Loucy (cell line): ENCODE measurements at regions not wholly inside any gene's neighbourhood (a gene's known extent, or its start where the extent isn't known, plus 50 kb on each side); places are given as distances from the start of the nearest gene placed in this dataset.

ENCODE experiments used
- H2AFZ ChIP-seq: fragments of 200-600 bp; sonication (generic); 2 replicates; pipeline ENCODE4 v1.6.0; 2016; ENCODE audit warnings: antibody characterized with exemption, mild to moderate bottlenecking, low read length, moderate library complexity
- H3F3A ChIP-seq: fragments of 200-600 bp; 2 replicates; pipeline ENCODE4 v1.6.0; 2016; ENCODE audit warnings: antibody characterized with exemption, low read depth, mild to moderate bottlenecking
- H3K27me3 ChIP-seq: fragments of 200-600 bp; sonication (generic); 2 replicates; pipeline ENCODE4 v1.6.1; 2014; ENCODE audit warnings: low read length, mild to moderate bottlenecking; ENCODE audit not compliant: insufficient read depth, poor library complexity, severe bottlenecking
- H3K36me3 ChIP-seq: fragments of 200-600 bp; sonication (generic); 2 replicates; pipeline ENCODE4 v1.6.1; 2016; ENCODE audit warnings: low read length; ENCODE audit not compliant: insufficient read depth
- H3K4me1 ChIP-seq: fragments of 200-600 bp; sonication (generic); 2 replicates; pipeline ENCODE4 v1.5.1; 2014; ENCODE audit warnings: low read length, mild to moderate bottlenecking; ENCODE audit not compliant: insufficient read depth, poor library complexity, severe bottlenecking
- H3K4me2 ChIP-seq: fragments of 200-600 bp; sonication (generic); 2 replicates; pipeline ENCODE4 v1.6.0; 2014; ENCODE audit warnings: antibody characterized with exemption, low read length, low read depth, mild to moderate bottlenecking; ENCODE audit not compliant: poor library complexity, severe bottlenecking
- H3K4me3 ChIP-seq: fragments of 200-600 bp; sonication (generic); 2 replicates; pipeline ENCODE4 v1.5.1; 2014; ENCODE audit warnings: low read length, mild to moderate bottlenecking, mixed read lengths; ENCODE audit not compliant: poor library complexity, severe bottlenecking
- H3K79me2 ChIP-seq: fragments of 200-600 bp; sonication (generic); 2 replicates; pipeline ENCODE4 v1.6.1; 2014; ENCODE audit warnings: low read length; ENCODE audit not compliant: insufficient read depth
- H3K9ac ChIP-seq: fragments of 200-600 bp; sonication (generic); 2 replicates; pipeline ENCODE4 v1.6.0; 2014; ENCODE audit warnings: mild to moderate bottlenecking, low read depth, low read length, moderate library complexity; ENCODE audit not compliant: poor library complexity, severe bottlenecking
- H3K9me2 ChIP-seq: fragments of 200-600 bp; sonication (generic); replicated peaks from 2 replicates; pipeline ENCODE4 v1.6.1; 2016; ENCODE audit warnings: low read depth, low read length, mixed read lengths
- H3K9me3 ChIP-seq: fragments of 200-600 bp; sonication (generic); 2 replicates; pipeline ENCODE4 v1.6.1; 2014; ENCODE audit warnings: mild to moderate bottlenecking, antibody characterized with exemption, low read length, low read depth; ENCODE audit not compliant: insufficient read depth
- H4K20me1 ChIP-seq: fragments of 200-600 bp; sonication (generic); 2 replicates; pipeline ENCODE4 v1.6.0; 2014; ENCODE audit warnings: antibody characterized with exemption, low read length, mild to moderate bottlenecking; ENCODE audit not compliant: insufficient read depth, poor library complexity, severe bottlenecking
- CTCF ChIP-seq: fragments of 200-600 bp; sonication (generic); conservative IDR thresholded peaks from 2 replicates; pipeline ENCODE4 v1.5.1; 2014; ENCODE audit warnings: mild to moderate bottlenecking, antibody characterized with exemption, low read length
- EZH2phosphoT487 ChIP-seq: fragments of 200-600 bp; IDR thresholded peaks from 2 replicates; pipeline ENCODE4 v1.6.1; 2018; ENCODE audit warnings: antibody characterized with exemption, mild to moderate bottlenecking, moderate library complexity, borderline replicate concordance

- Histone ChIP-seq H3K27me3 (no peaks in the 10 kb centered on the region), H3K9me2 (no peaks in the 10 kb centered on the region), H3F3A (no peaks in the 10 kb centered on the region), H2AFZ (no peak overlapping the region), H4K20me1 (no peaks in the 10 kb centered on the region), H3K36me3 (no peaks in the 10 kb centered on the region), H3K9ac (no peak overlapping the region), H3K4me1 (no peaks in the 10 kb centered on the region), H3K4me2 (no peak overlapping the region), H3K79me2 (no peaks in the 10 kb centered on the region), H3K4me3 (no peak overlapping the region), H3K9me3 (no peaks in the 10 kb centered on the region)
- TF ChIP-seq CTCF = no peak
- TF ChIP-seq EZH2phosphoT487 = no peak
Observed at GRCh38 chr3:145387211-145387610, 773.8 kb downstream of the PLOD2 start.

- no peaks in the 10 kb centered on the region for H3K9me3 ChIP-seq
- H3F3A ChIP-seq = no peaks in the 10 kb centered on the region
- H3K9me2 ChIP-seq = no peaks in the 10 kb centered on the region
- no peak overlapping the region for H3K4me2 ChIP-seq
- TF ChIP-seq EZH2phosphoT487 = no peak
- no peak for TF ChIP-seq CTCF
- H3K36me3 ChIP-seq = no peaks in the 10 kb centered on the region
- H2AFZ ChIP-seq = no peak overlapping the region
- H3K4me3 ChIP-seq = no peak overlapping the region
- H3K9ac ChIP-seq = no peak overlapping the region
- H3K27me3 ChIP-seq = no peaks in the 10 kb centered on the region
- no peaks in the 10 kb centered on the region for H4K20me1 ChIP-seq
- H3K4me1 ChIP-seq = no peaks in the 10 kb centered on the region
- H3K79me2 ChIP-seq = no peaks in the 10 kb centered on the region
Observed at GRCh38 chr3:145395421-145395820, 765.6 kb downstream of the PLOD2 start.

- TF ChIP-seq CTCF (no peak), EZH2phosphoT487 (no peak)
- H3K9me3 ChIP-seq = no peaks in the 10 kb centered on the region
Observed at GRCh38 chr3:145411605-145412004, 749.4 kb downstream of the PLOD2 start.

More at GRCh38 chr3:145411605-145412004, 749.4 kb downstream of the PLOD2 start:
- Histone ChIP-seq H3K36me3 (no peaks in the 10 kb centered on the region), H4K20me1 (no peaks in the 10 kb centered on the region), H3K9me2 (no peaks in the 10 kb centered on the region), H3F3A (no peaks in the 10 kb centered on the region), H3K9ac (no peak overlapping the region), H3K79me2 (no peaks in the 10 kb centered on the region), H3K4me3 (no peak overlapping the region), H3K4me2 (no peak overlapping the region), H3K4me1 (no peaks in the 10 kb centered on the region), H3K27me3 (no peaks in the 10 kb centered on the region), H2AFZ (no peak overlapping the region)
